GM19023 (cell line): ENCODE measurements at regions not wholly inside any gene's neighbourhood (a gene's known extent, or its start where the extent isn't known, plus 50 kb on each side); places are given as distances from the start of the nearest gene placed in this dataset.

Source experiments
- ATAC-seq: cut with Tn5 transposase; IDR thresholded peaks from one replicate; pipeline ENCODE4 v1.9.1; 2021; ENCODE audit warnings: mild to moderate bottlenecking, moderate library complexity; ENCODE audit not compliant: unreplicated experiment

- ATAC-seq = no peak
These were observed 93.4 kb upstream of the BACE2 start for GRCh38 chr21:41074396-41075184.

DNA sequence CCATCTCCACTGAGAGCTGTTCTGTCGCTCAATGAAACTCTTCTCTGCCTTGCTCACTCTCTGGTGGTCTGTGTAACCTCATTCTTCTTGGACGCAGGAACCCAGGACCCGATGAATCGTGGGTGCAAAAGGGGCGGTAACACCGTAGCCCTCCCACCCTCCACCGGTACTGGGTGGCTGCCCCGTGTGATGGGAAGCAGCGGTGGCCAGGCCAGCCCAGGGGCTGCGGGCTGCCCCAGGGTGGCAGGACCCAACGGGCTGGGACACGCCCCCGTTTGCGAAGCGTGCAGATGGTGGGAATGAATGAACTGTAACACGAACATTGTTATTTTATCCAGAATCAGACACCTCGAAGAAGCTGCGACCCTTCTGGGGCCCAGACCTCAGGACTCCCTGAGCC is 92.3 kb upstream of the BACE2 start:
- ATAC-seq = no peak

- no peak for ATAC-seq
These were observed 91.9 kb upstream of the BACE2 start for GRCh38 chr21:41076064-41076463.

GRCh38 chr21:41079159-41079558 is 88.8 kb upstream of the BACE2 start:
- ATAC-seq = no peak

- no peak for ATAC-seq
These were observed 87.4 kb upstream of the BACE2 start for GRCh38 chr21:41080485-41081121.

DNA sequence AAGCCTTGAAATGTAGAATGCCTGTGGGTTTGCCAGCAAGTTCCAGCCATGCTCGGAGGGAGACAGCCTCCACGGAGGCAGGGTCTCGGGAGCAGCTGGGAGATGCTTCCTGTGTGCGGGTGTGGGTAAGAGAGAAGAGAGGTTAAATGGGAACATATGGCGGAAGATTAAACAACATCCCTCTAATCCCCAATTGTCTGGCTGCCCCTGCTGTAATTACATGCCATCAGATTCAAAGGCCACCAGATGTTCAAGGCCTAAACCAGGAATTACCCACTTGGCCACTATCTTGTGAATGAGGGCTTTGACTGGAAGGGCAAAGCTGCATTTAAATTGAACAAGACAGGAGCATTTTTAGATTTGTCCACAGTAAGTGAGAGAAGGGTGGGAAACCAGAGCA is 81.4 kb upstream of the BACE2 start:
- no peak for ATAC-seq

- no peak for ATAC-seq
These were observed 77.0 kb upstream of the BACE2 start for GRCh38 chr21:41090981-41091380.

DNA sequence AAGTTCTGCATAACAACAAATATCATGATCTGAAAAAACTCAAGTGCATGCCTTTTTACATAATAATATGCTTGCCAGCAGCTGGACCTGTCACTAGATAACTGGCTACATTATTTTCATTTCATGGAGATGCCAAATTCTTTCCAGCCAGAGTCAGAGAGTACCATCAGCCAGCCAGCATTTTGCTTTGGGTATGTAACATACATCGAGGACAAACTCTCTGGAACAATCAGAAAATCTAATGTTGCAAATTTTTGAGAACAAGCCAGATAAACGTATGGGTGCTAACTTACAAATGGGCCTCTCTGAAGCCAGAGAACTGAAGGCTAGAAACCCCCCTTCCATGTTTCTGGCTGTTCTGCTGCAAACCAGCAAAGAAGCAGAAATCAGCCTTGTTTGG is 76.3 kb upstream of the BACE2 start:
- ATAC-seq = no peak

- ATAC-seq = no peak
These were observed 75.6 kb upstream of the BACE2 start for GRCh38 chr21:41092312-41092711.

- ATAC-seq = no peak
These were observed 72.0 kb upstream of the BACE2 start for GRCh38 chr21:41095983-41096382.

GRCh38 chr21:41098076-41098475 is 69.9 kb upstream of the BACE2 start:
- ATAC-seq = no peak

- no peak for ATAC-seq
These were observed 69.4 kb upstream of the BACE2 start for GRCh38 chr21:41098481-41099042.

DNA sequence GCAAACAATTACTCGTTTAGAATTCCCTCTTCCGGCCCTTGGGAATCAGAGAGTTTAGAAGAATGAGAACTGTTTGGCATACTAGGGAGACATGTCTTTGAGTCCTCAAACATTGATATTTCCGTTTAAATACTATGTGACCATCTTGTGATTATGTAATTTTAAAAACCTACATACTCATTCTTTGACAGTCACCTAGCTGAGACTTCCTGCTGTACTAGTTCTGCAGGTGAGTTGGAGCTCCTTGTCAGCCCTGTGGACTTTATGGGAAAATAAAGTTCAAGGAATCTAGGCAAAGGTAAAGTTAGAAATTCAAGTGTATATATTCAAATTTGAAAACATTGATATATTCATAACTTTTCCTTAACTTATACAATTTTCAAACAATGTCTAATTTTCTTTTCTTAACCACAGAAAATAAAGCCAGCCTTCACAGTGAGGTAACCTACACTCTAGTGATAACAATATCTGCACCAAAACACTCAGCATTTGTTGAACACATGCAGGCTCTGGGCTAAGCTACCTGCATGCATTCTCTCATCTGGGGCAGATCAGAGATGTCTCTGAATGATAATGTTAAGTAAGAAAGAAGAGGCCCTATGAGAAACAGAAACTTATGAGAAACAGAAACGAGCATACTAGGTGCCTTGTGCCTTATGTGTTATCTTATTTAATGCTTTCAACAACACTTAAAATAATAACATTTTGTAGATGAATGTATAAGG is 67.0 kb upstream of the BACE2 start:
- no peak for ATAC-seq

- ATAC-seq = no peak
These were observed 65.7 kb upstream of the BACE2 start for GRCh38 chr21:41102281-41102680.

GRCh38 chr21:41107602-41108001 is 60.4 kb upstream of the BACE2 start:
- ATAC-seq = no peak

DNA sequence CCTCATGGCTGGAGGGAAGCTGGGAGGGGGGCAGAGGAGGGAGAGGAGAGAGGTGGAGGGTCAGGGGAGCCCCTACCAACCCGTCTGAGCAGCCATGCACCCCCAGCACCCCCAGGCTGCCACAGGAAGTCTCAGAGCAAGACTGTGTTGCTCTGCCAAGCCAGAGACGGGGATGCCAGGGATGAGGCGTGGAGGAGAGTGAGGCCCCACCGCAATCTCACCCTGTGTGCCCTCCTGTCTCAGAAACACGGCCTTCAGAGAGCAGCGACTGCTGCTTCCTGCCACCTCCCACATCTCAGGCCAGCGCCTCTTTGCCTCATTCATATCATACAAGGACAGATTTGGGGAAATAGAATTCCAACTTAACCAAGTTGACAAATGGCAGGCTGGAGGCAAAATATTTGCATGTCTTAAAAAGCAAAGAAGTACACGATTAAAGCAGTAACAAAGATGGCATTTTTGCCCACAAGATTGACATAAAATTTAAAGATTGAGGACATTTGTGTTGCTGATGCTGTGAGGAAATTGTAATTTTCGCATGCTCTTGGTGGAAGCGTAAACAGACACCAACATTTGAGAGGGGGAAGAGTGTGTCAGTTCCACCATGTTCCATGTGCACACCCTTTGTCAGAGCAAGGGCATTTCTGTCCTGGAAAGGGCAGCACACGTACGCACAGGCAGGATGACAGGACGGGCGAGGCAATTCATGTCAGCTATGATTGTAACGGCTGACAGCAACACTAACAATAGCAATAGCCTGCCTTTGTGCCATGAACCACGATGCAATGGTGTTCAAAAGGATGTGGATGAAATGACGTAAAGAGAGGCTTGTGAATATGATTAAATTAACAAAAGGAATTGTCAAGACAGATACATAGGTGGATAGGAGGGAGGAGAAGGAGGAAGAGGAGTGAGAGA is 59.0 kb upstream of the BACE2 start:
- ATAC-seq = no peak

DNA sequence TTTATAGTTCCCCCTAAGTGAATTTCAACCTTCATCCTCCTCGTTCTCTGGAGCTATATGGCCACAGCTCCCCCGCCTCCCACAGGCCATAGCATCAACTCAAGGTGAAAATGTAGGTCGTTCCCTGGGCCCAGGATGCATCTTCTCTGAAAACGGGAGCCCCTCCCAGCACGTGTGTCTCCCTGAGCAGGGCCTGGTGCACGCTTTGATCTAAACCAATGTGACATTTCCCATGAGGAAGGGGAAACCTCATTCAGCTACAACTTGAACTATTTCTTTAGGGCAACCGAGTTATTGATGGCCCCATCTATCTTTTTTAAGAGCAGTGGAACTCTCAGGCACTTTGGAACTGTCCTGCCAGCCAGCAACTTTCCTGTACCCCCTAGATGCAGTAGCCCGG is 57.8 kb upstream of the BACE2 start:
- ATAC-seq = no peak

DNA sequence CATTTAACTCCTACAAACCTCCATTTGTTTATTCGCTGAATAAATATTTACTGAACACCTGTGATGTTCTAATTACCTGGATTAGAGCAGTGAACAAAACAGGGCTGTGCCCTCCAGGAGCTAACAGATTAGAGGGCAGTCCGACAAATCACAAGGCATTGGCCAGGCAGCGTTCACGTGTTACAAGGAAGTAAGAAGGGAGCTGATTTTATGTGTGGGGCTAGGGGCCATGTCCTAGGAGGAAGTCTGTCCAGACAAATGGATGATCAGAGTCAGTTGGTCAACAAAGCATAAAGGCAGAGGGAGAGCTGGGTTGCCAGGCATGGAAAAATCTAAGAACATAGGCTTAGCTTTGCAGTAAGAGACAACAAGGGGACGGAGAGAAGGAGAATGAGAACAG is 57.3 kb upstream of the BACE2 start:
- ATAC-seq = no peak

GRCh38 chr21:41111681-41112080 is 56.3 kb upstream of the BACE2 start:
- ATAC-seq = no peak
